CD4-positive, alpha-beta T cell (primary cell): ENCODE measurements at regions not wholly inside any gene's neighbourhood (a gene's known extent, or its start where the extent isn't known, plus 50 kb on each side); places are given as distances from the start of the nearest gene placed in this dataset.

Experiments
- ATAC-seq: fragments of 200-7000 bp; cut with Tn5 transposase; one replicate; pipeline ENCODE4 v1.10.0; 2022; ENCODE audit warnings: mild to moderate bottlenecking; ENCODE audit not compliant: poor library complexity
- CTCF ChIA-PET: fragments of 350-600 bp; sonication (Branson Sonifier 250); formaldehyde crosslinking; loops from one replicate; lab custom pipeline; 2021; ENCODE audit warnings: antibody characterized with exemption, inconsistent platforms; lab: Charles Lee
- POLR2A ChIA-PET: fragments of 350-600 bp; sonication (Branson Sonifier 250); formaldehyde crosslinking; loops from one replicate; lab custom pipeline; 2021; ENCODE audit warnings: antibody characterized with exemption, inconsistent platforms; lab: Charles Lee
- DNase-seq, 14 experiments: peaks; one replicate each; pipeline ENCODE4 v3.0.0-alpha.2; 2013 to 2020; ENCODE audit warnings: mixed read lengths in 2 of 14
- H3K27ac ChIP-seq, 2 donors: one replicate each; pipeline versions ENCODE4 v1.5.1 to v1.7.0; 2013; ENCODE audit warnings: low read length in 2 of 2, low read depth in 1 of 2, mild to moderate bottlenecking in 1 of 2
- H3K27me3 ChIP-seq, 2 experiments: 1 replicate in 1 of 2; 2 replicates in 1 of 2; pipeline versions ENCODE4 v1.6.1 to v1.7.0; 2013; ENCODE audit warnings: low read length in 2 of 2, control low read depth in 1 of 2, mild to moderate bottlenecking in 1 of 2, moderate library complexity in 1 of 2; ENCODE audit not compliant: insufficient read depth in 2 of 2, control insufficient read depth in 1 of 2
- H3K36me3 ChIP-seq: one replicate; pipeline ENCODE4 v1.6.1; 2013; ENCODE audit warnings: low read length, control low read depth; ENCODE audit not compliant: insufficient read depth
- H3K4me1 ChIP-seq: one replicate; pipeline ENCODE4 v1.6.1; 2013; ENCODE audit warnings: low read length, control low read depth; ENCODE audit not compliant: insufficient read depth
- H3K4me3 ChIP-seq: one replicate; pipeline ENCODE4 v1.5.1; 2013; ENCODE audit warnings: mild to moderate bottlenecking, low read length, moderate library complexity
- H3K9me3 ChIP-seq, 2 experiments: 1 replicate in 1 of 2; 2 replicates in 1 of 2; pipeline versions ENCODE4 v1.6.1 to v1.7.0; 2013; ENCODE audit warnings: low read length in 2 of 2, mild to moderate bottlenecking in 2 of 2, control low read depth in 1 of 2, moderate library complexity in 1 of 2; ENCODE audit not compliant: control insufficient read depth in 1 of 2, insufficient read depth in 1 of 2
- H3K27ac Mint-ChIP-seq: one replicate; pipeline ENCODE4 v1.8.0; 2020; ENCODE audit warnings: mixed read lengths
- H3K27me3 Mint-ChIP-seq: one replicate; pipeline ENCODE4 v1.8.0; 2021; ENCODE audit warnings: mixed read lengths
- H3K36me3 Mint-ChIP-seq: one replicate; pipeline ENCODE4 v1.8.0; 2021; ENCODE audit warnings: low read depth, mixed read lengths
- H3K4me1 Mint-ChIP-seq: one replicate; pipeline ENCODE4 v1.8.0; 2021; ENCODE audit warnings: low read depth, mixed read lengths
- H3K4me3 Mint-ChIP-seq: one replicate; pipeline ENCODE4 v1.8.0; 2020; ENCODE audit warnings: mild to moderate bottlenecking, mixed read lengths
- H3K9me3 Mint-ChIP-seq: one replicate; pipeline ENCODE4 v1.8.0; 2020; ENCODE audit warnings: mixed read lengths
- intact Hi-C, 2 experiments: fragments of 100-400 bp; cut with DNase I in 1 of 2; cut with micrococcal nuclease in 1 of 2; formaldehyde crosslinking; loops; one replicate each; pipeline versions ENCODE4 v1.15.1 to v1.9.0; 2023 to 2025; cut with DNase I, micrococcal nuclease
- TF ChIP-seq, protein P1 (sequence below): fragments of 200-600 bp; IDR thresholded peaks from one replicate; pipeline ENCODE4 v1.8.0; 2022; ENCODE audit warnings: antibody characterized with exemption, mild to moderate bottlenecking

DNA sequence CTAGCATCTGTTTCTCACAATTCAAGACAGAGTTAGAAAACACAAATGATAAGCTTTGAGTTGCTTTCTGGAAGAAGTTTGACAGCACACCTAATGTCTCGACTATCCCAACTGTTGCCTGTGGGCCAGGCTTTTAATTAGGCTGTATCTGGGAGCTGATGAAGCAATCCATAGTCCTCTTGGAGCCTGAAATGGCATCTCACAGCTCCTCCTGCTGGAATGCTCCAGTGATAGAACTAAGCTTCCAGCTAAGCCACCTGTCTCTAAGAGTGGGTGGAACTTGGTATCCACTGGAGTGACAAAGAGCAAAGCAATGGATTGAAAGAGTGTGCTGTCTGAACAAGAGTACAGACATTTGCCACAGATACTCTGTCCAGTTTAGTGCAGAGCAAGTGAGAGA lies 605.3 kb upstream of the NR5A2 start:
- Histone ChIP-seq H3K36me3 (no peaks in the 10 kb centered on the region), H3K4me3 (no peak overlapping the region), H3K27ac (no peak overlapping the region), H3K9me3 (no peaks in the 10 kb centered on the region), H3K4me1 (no peaks in the 10 kb centered on the region), H3K27me3 (no peaks in the 10 kb centered on the region)
- Mint-ChIP-seq H3K27me3 (peaks cover 24% of the 10 kb centered on the region), H3K4me3 (no peak overlapping the region), H3K36me3 (no peaks in the 10 kb centered on the region), H3K9me3 (peaks cover 7% of the 10 kb centered on the region), H3K4me1 (no peaks in the 10 kb centered on the region), H3K27ac (no peak overlapping the region)
- no peak for DNase-seq
- ATAC-seq: no peak
- TF ChIP-seq, protein P1, sequence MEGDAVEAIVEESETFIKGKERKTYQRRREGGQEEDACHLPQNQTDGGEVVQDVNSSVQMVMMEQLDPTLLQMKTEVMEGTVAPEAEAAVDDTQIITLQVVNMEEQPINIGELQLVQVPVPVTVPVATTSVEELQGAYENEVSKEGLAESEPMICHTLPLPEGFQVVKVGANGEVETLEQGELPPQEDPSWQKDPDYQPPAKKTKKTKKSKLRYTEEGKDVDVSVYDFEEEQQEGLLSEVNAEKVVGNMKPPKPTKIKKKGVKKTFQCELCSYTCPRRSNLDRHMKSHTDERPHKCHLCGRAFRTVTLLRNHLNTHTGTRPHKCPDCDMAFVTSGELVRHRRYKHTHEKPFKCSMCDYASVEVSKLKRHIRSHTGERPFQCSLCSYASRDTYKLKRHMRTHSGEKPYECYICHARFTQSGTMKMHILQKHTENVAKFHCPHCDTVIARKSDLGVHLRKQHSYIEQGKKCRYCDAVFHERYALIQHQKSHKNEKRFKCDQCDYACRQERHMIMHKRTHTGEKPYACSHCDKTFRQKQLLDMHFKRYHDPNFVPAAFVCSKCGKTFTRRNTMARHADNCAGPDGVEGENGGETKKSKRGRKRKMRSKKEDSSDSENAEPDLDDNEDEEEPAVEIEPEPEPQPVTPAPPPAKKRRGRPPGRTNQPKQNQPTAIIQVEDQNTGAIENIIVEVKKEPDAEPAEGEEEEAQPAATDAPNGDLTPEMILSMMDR: no peak
- intact Hi-C loops: no loop called here
- POLR2A ChIA-PET: no interaction called here
- CTCF ChIA-PET: no interaction called here

DNA sequence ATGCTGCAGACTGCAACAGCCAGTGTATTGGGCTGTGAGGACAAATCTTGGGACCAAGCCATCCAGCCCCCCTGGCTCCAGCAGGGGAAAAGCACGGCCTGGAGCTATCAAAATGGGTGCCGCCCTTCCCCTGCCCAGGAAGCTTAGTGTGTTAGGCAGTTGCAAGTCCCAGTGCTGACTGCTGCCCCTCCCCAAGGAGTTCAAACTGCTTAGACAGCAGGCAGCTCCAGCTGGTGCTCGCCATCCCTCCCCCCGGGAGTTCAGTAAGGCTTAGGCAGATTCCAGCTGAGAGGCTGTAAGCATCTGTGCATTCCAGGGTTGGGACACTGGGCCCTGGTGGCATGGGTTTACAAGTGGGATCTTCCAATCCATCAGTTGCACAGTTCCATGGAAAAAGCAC lies 579.6 kb upstream of the NR5A2 start:
- Histone ChIP-seq H3K27ac (no peak overlapping the region), H3K9me3 (peaks cover 0 to 8% of the 10 kb centered on the region in 2 experiments), H3K27me3 (peaks cover 0 to 3% of the 10 kb centered on the region in 2 experiments), H3K4me3 (no peak overlapping the region), H3K4me1 (no peaks in the 10 kb centered on the region), H3K36me3 (no peaks in the 10 kb centered on the region)
- H3K27me3 Mint-ChIP-seq: peaks cover 12% of the 10 kb centered on the region
- H3K9me3 Mint-ChIP-seq: peaks cover 10% of the 10 kb centered on the region
- ATAC-seq (no peak), DNase-seq (peak in 1 of 14 experiments; percentile 4)
- H3K4me3 Mint-ChIP-seq: no peak overlapping the region
- POLR2A ChIA-PET: no interaction called here
- no peaks in the 10 kb centered on the region for H3K4me1 Mint-ChIP-seq
- TF ChIP-seq, protein P1: no peak
- CTCF ChIA-PET: no interaction called here
- H3K36me3 Mint-ChIP-seq: no peaks in the 10 kb centered on the region
- H3K27ac Mint-ChIP-seq: no peak overlapping the region
- intact Hi-C loops: no loop called here

DNA sequence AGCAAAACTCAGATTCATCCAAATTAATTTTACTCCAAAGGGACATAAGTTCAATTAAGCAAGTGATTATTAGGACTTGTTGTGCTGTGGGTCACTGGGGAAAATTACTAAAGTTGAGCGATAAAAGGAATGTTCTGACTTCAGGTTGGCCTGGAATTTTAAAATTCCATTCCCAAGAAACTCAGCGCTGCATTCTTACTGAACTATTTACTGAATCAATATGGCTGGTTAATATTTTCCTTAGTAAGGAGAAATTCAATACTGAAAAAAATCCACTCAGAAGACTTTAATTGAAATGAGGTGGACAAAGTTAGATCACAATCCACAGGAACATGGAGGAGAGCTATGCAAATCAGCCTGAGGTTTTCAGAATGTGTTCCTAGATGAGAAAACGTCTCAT lies 578.9 kb upstream of the NR5A2 start:
- POLR2A ChIA-PET: no interaction called here

More for the DNA sequence above, 578.9 kb upstream of the NR5A2 start:
- intact Hi-C loops: no loop called here
- H3K9me3 Mint-ChIP-seq: peaks cover 10% of the 10 kb centered on the region
- no peak overlapping the region for H3K4me3 Mint-ChIP-seq
- H3K36me3 Mint-ChIP-seq: no peaks in the 10 kb centered on the region
- TF ChIP-seq, protein P1: no peak
- Histone ChIP-seq H3K4me1 (no peaks in the 10 kb centered on the region), H3K9me3 (peaks cover 0 to 8% of the 10 kb centered on the region in 2 experiments), H3K27ac (no peak overlapping the region), H3K4me3 (no peak overlapping the region), H3K27me3 (peaks cover 0 to 3% of the 10 kb centered on the region in 2 experiments), H3K36me3 (no peaks in the 10 kb centered on the region)
- CTCF ChIA-PET: no interaction called here
- ATAC-seq: no peak
- H3K27ac Mint-ChIP-seq: no peak overlapping the region
- peaks cover 12% of the 10 kb centered on the region for H3K27me3 Mint-ChIP-seq
- H3K4me1 Mint-ChIP-seq: no peaks in the 10 kb centered on the region
- no peak for DNase-seq
